WTC11 (cell line): ENCODE measurements at regions not wholly inside any gene's neighbourhood (a gene's known extent, or its start where the extent isn't known, plus 50 kb on each side); places are given as distances from the start of the nearest gene placed in this dataset.

ENCODE experiments used
- FOXP1 ChIP-seq: sonication (generic); formaldehyde crosslinking; IDR thresholded peaks from 2 replicates; pipeline ENCODE4 v1.8.0; 2022; ENCODE audit warnings: missing genetic modification reagents, mild to moderate bottlenecking, moderate library complexity, borderline replicate concordance
- TF ChIP-seq, protein P1 (sequence below): fragments of 200-600 bp; IDR thresholded peaks from 2 replicates; pipeline ENCODE4 v1.8.0; 2022; ENCODE audit warnings: antibody characterized with exemption

DNA sequence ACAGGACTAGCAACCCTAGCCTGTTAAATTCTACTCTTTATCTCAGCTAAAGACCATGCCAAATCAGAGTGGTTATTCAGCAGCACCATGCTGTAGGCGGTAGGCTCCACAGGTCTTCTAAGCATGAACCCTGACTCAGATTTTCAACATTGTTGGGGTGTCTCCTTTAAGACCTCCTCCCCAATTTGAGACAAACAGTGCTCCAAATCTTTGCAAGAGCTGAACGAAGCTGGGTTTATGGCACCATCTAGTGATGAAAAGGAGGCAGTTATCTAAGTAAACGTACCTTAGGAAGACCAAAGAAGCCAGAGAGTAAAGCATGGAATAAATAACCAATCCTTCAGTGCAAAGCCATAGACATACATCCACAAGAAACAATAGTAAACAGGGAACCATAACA, 334.5 kb upstream of the SLC7A11 start:
- TF ChIP-seq, protein P1, sequence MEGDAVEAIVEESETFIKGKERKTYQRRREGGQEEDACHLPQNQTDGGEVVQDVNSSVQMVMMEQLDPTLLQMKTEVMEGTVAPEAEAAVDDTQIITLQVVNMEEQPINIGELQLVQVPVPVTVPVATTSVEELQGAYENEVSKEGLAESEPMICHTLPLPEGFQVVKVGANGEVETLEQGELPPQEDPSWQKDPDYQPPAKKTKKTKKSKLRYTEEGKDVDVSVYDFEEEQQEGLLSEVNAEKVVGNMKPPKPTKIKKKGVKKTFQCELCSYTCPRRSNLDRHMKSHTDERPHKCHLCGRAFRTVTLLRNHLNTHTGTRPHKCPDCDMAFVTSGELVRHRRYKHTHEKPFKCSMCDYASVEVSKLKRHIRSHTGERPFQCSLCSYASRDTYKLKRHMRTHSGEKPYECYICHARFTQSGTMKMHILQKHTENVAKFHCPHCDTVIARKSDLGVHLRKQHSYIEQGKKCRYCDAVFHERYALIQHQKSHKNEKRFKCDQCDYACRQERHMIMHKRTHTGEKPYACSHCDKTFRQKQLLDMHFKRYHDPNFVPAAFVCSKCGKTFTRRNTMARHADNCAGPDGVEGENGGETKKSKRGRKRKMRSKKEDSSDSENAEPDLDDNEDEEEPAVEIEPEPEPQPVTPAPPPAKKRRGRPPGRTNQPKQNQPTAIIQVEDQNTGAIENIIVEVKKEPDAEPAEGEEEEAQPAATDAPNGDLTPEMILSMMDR: no peak
- no peak for TF ChIP-seq FOXP1 (CRISPR knock-in tag)
